Heart left ventricle (tissue), 13 donors: ENCODE measurements at regions not wholly inside any gene's neighbourhood (a gene's known extent, or its start where the extent isn't known, plus 50 kb on each side); places are given as distances from the start of the nearest gene placed in this dataset.

Experiments
- POLR2A ChIP-seq, 2 donors: fragments of 450-650 bp; IDR thresholded peaks; one replicate each; pipeline ENCODE4 v1.6.1; 2017; ENCODE audit warnings: antibody characterized with exemption in 2 of 2, mild to moderate bottlenecking in 2 of 2, moderate library complexity in 2 of 2
- TF ChIP-seq, protein P1 (sequence below), 12 donors: fragments of 200-600 bp; sonication (generic) in 4 of 12; IDR thresholded peaks; one replicate each; pipeline versions ENCODE4 v1.5.0 to v1.8.0; 2018 to 2022; ENCODE audit warnings: antibody characterized with exemption in 12 of 12, mild to moderate bottlenecking in 5 of 12
- donor health status: ischemic (EF 13 %, LVEDD 7.1; RV severe dilation, severe dysfunction).
- donor health status: DM: no; HTN: yes; CAD: no.
- donor health status: DM: no; HTN: no; CAD: no.
- donor health status: ischemic (EF 25% LVEDD 6.9; RV normal size, moderate dysfunction).
- donor health status: ischemic (EF 25% LVEDD 5.7; RV mildly dilated, moderate dysfunction).
- donor health status: ischemic (EF 35%, LVEDD 5.7; RV mildly dilated, moderate dysfunction).
- donor health status: nonischemic (EF 11% LVEDD 7.7; RV severe dilation, severe dysfunction).
- donor health status: DM: yes; HTN: yes; CAD: no.
- donor health status: PGD.
- donor health status: ischemic (EF 29% LVEDD 5.4; RV normal size, mild dysfunction).
- donor health status: nonischemic (EF 23%, LVEDD 6.1; RV moderate dilation, normal function).

DNA sequence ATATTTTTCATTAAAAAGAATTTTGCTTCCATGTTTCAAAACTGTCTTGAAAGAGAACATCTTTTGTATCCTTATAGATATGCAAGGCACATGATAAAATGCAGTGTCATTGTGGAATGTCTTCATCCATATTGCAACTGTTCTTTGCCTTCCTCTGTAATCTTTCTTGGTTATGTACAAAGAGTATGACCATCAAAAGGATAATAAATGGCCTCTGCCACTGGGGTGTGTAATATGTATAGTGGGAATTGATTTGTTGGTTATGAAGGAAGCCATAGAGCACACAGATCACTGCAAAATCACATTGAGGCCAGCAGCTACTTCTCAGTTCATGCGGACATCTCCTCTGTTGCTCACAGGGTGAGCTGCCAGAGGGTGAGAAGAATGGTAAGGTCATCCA lies 703.5 kb downstream of the TFAP2A start:
- TF ChIP-seq, protein P1, sequence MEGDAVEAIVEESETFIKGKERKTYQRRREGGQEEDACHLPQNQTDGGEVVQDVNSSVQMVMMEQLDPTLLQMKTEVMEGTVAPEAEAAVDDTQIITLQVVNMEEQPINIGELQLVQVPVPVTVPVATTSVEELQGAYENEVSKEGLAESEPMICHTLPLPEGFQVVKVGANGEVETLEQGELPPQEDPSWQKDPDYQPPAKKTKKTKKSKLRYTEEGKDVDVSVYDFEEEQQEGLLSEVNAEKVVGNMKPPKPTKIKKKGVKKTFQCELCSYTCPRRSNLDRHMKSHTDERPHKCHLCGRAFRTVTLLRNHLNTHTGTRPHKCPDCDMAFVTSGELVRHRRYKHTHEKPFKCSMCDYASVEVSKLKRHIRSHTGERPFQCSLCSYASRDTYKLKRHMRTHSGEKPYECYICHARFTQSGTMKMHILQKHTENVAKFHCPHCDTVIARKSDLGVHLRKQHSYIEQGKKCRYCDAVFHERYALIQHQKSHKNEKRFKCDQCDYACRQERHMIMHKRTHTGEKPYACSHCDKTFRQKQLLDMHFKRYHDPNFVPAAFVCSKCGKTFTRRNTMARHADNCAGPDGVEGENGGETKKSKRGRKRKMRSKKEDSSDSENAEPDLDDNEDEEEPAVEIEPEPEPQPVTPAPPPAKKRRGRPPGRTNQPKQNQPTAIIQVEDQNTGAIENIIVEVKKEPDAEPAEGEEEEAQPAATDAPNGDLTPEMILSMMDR (IDR thresholded peaks at IDR 0.05) = no peak
- TF ChIP-seq POLR2A (IDR thresholded peaks at IDR 0.05) = no peak
